Neuronal stem cell (in vitro differentiated cells): ENCODE measurements at regions not wholly inside any gene's neighbourhood (a gene's known extent, or its start where the extent isn't known, plus 50 kb on each side); places are given as distances from the start of the nearest gene placed in this dataset.
A peak's percentile ranks its signal among the peaks of the same experiment; 100 is the strongest.

ENCODE experiments used
- DNase-seq: peaks from one replicate; pipeline ENCODE4 v3.0.0-alpha.2; 2013; ENCODE audit warnings: low spot score
- H2AFZ ChIP-seq: one replicate; pipeline ENCODE4 v1.6.1; 2013; ENCODE audit warnings: mild to moderate bottlenecking, low read length, inconsistent platforms
- H2AK5ac ChIP-seq: 2 replicates; pipeline ENCODE4 v1.6.1; 2013; ENCODE audit warnings: low read depth, mild to moderate bottlenecking, inconsistent platforms, low read length, moderate library complexity, mixed read lengths
- H2BK120ac ChIP-seq: 2 replicates; pipeline ENCODE4 v1.6.1; 2013; ENCODE audit warnings: low read depth, mild to moderate bottlenecking, inconsistent platforms, low read length, moderate library complexity, mixed read lengths
- H2BK12ac ChIP-seq: one replicate; pipeline ENCODE4 v1.6.1; 2013; ENCODE audit warnings: low read length, inconsistent platforms
- H2BK15ac ChIP-seq: 2 replicates; pipeline ENCODE4 v1.6.1; 2013; ENCODE audit warnings: mild to moderate bottlenecking, low read length, inconsistent platforms, mixed read lengths
- H2BK5ac ChIP-seq: one replicate; pipeline ENCODE4 v1.6.1; 2013; ENCODE audit warnings: inconsistent platforms, mild to moderate bottlenecking, low read length, moderate library complexity
- H3K14ac ChIP-seq: one replicate; pipeline ENCODE4 v1.6.1; 2013; ENCODE audit warnings: low read length, inconsistent platforms
- H3K18ac ChIP-seq: 2 replicates; pipeline ENCODE4 v1.6.1; 2013; ENCODE audit warnings: low read length, inconsistent platforms
- H3K23ac ChIP-seq: 2 replicates; pipeline ENCODE4 v1.6.1; 2013; ENCODE audit warnings: low read depth, mild to moderate bottlenecking, mixed read lengths, low read length, inconsistent platforms; ENCODE audit not compliant: poor library complexity
- H3K27ac ChIP-seq: replicated peaks from 3 replicates; pipeline ENCODE4 v1.5.1; 2013; ENCODE audit warnings: low read length, inconsistent platforms
- H3K27me3 ChIP-seq, 3 experiments: 2 replicates each; pipeline ENCODE4 v1.6.1; 2013; ENCODE audit warnings: low read length in 3 of 3, mild to moderate bottlenecking in 2 of 3, inconsistent platforms in 1 of 3, low read depth in 1 of 3, mixed read lengths in 1 of 3, moderate library complexity in 1 of 3; ENCODE audit not compliant: control insufficient read depth in 3 of 3, insufficient read depth in 3 of 3
- H3K36me3 ChIP-seq, 2 donors: replicated peaks in 1 of 2; 2 replicates each; pipeline ENCODE4 v1.6.1; 2013; ENCODE audit warnings: low read length in 2 of 2; ENCODE audit not compliant: control insufficient read depth in 2 of 2, insufficient read depth in 2 of 2
- H3K4ac ChIP-seq: 2 replicates; pipeline ENCODE4 v1.6.1; 2013; ENCODE audit warnings: inconsistent platforms, mild to moderate bottlenecking, low read length, moderate library complexity
- H3K4me1 ChIP-seq, 2 donors: 1 replicate in 1 of 2; 2 replicates in 1 of 2; pipeline ENCODE4 v1.6.1; 2013; ENCODE audit warnings: low read length in 2 of 2, low read depth in 1 of 2; ENCODE audit not compliant: control insufficient read depth in 2 of 2, insufficient read depth in 1 of 2
- H3K4me2 ChIP-seq: one replicate; pipeline ENCODE4 v1.6.1; 2013; ENCODE audit warnings: mild to moderate bottlenecking, low read length, inconsistent platforms; ENCODE audit not compliant: insufficient read depth, poor library complexity, severe bottlenecking
- H3K4me3 ChIP-seq, 2 donors: 2 replicates each; pipeline ENCODE4 v1.5.1; 2013; ENCODE audit warnings: low read length in 2 of 2, mild to moderate bottlenecking in 2 of 2, inconsistent platforms in 1 of 2, moderate library complexity in 1 of 2
- H3K79me1 ChIP-seq: one replicate; pipeline ENCODE4 v1.6.1; 2013; ENCODE audit warnings: low read depth, mild to moderate bottlenecking, inconsistent platforms, low read length, moderate library complexity
- H3K9ac ChIP-seq: one replicate; pipeline ENCODE4 v1.6.1; 2013; ENCODE audit warnings: mild to moderate bottlenecking, low read depth, low read length, inconsistent platforms; ENCODE audit not compliant: poor library complexity
- H3K9me3 ChIP-seq, 2 donors: replicated peaks in 1 of 2; 2 replicates each; pipeline versions ENCODE3 to v1.6.1; 2013; ENCODE audit warnings: low read length in 2 of 2, mild to moderate bottlenecking in 2 of 2, inconsistent platforms in 1 of 2, low read depth in 1 of 2, mixed read lengths in 1 of 2, moderate library complexity in 1 of 2; ENCODE audit not compliant: control insufficient read depth in 2 of 2, insufficient read depth in 1 of 2
- H4K8ac ChIP-seq: one replicate; pipeline ENCODE4 v1.6.1; 2013; ENCODE audit warnings: low read depth, mild to moderate bottlenecking, inconsistent platforms, low read length, moderate library complexity
- H4K91ac ChIP-seq: one replicate; pipeline ENCODE4 v1.6.1; 2013; ENCODE audit warnings: low read length, low read depth, mild to moderate bottlenecking, inconsistent platforms; ENCODE audit not compliant: poor library complexity
- WGBS, 2 donors: extraction: QIAGEN DNeasy Blood & Tissue Kit; methylation state at CpG; one replicate each; pipeline ENCODE4 v1.1.7; 2013; ENCODE audit warnings: missing lambda C conversion rate in 2 of 2, mixed read lengths in 1 of 2; ENCODE audit not compliant: insufficient read length in 2 of 2, insufficient replicate concordance in 1 of 2; ENCODE audit errors: extremely low coverage in 2 of 2; 5-methylcytosine and 5-hydroxymethylcytosine counted together

- H3K79me1 ChIP-seq: no peaks in the 10 kb centered on the region
- H3K4me2 ChIP-seq: no peak overlapping the region
- no peak overlapping the region for H4K8ac ChIP-seq
- H4K91ac ChIP-seq: no peak overlapping the region
- no peak overlapping the region for H3K23ac ChIP-seq
- no peak overlapping the region for H2AK5ac ChIP-seq
- H3K14ac ChIP-seq: no peak overlapping the region
- no peak overlapping the region for H3K4ac ChIP-seq
- H3K18ac ChIP-seq: no peak overlapping the region
- H2BK120ac ChIP-seq: no peak overlapping the region
- no peaks in the 10 kb centered on the region for H3K9me3 ChIP-seq
- H2BK5ac ChIP-seq: no peak overlapping the region
- H2AFZ ChIP-seq: no peak overlapping the region
- H3K27me3 ChIP-seq: no peaks in the 10 kb centered on the region
- peaks cover 8 to 12% of the 10 kb centered on the region in 2 donors for H3K4me1 ChIP-seq
- H3K36me3 ChIP-seq: no peaks in the 10 kb centered on the region
- no peak overlapping the region for H3K4me3 ChIP-seq
- DNase-seq: no peak
- no peak overlapping the region for H2BK12ac ChIP-seq
- WGBS, 2 donors: no CpG with 5 or more reads among the region's 2 CpGs
- no peak overlapping the region for H3K9ac ChIP-seq
- no peak overlapping the region for H3K27ac ChIP-seq
- H2BK15ac ChIP-seq: no peak overlapping the region
These were observed 419.6 kb downstream of the SOX11 start for GRCh38 chr2:6111781-6112261.

- H4K8ac ChIP-seq: no peak overlapping the region
- no peak overlapping the region for H3K18ac ChIP-seq
- DNase-seq: peak; percentile 29
- H3K36me3 ChIP-seq: no peaks in the 10 kb centered on the region
- no peak overlapping the region for H4K91ac ChIP-seq
- H3K4ac ChIP-seq: no peak overlapping the region
- H3K14ac ChIP-seq: no peak overlapping the region
- H3K9ac ChIP-seq: no peak overlapping the region
- H3K79me1 ChIP-seq: no peaks in the 10 kb centered on the region
- no peak overlapping the region for H3K23ac ChIP-seq
- H2BK120ac ChIP-seq: no peak overlapping the region
- H3K4me3 ChIP-seq: no peak overlapping the region
- no peak overlapping the region for H2BK15ac ChIP-seq
- H3K4me2 ChIP-seq: no peak overlapping the region
- H3K9me3 ChIP-seq: no peaks in the 10 kb centered on the region
- H3K27ac ChIP-seq: peak overlapping the region; percentile 61
- WGBS, 2 donors: no CpG with 5 or more reads among the region's 4 CpGs
- no peaks in the 10 kb centered on the region for H3K27me3 ChIP-seq
- no peak overlapping the region for H2BK5ac ChIP-seq
- no peak overlapping the region for H2AK5ac ChIP-seq
- peak overlapping the region; percentile 41 for H2AFZ ChIP-seq
- H3K4me1 ChIP-seq: peaks cover 8 to 12% of the 10 kb centered on the region in 2 donors
- H2BK12ac ChIP-seq: no peak overlapping the region
These were observed 421.6 kb downstream of the SOX11 start for GRCh38 chr2:6113786-6114185.

GRCh38 chr2:6127718-6128117 lies 435.5 kb downstream of the SOX11 start:
- no peak overlapping the region for H3K9ac ChIP-seq
- no peak overlapping the region for H3K23ac ChIP-seq
- no peak overlapping the region for H2BK5ac ChIP-seq
- peaks cover 5 to 7% of the 10 kb centered on the region in 2 donors for H3K4me1 ChIP-seq
- no peak overlapping the region for H2AFZ ChIP-seq
- no peak overlapping the region for H2BK15ac ChIP-seq
- no peak overlapping the region for H2BK12ac ChIP-seq
- no CpG with 5 or more reads among the region's 5 CpGs for WGBS, 2 donors
- no peak overlapping the region for H3K18ac ChIP-seq
- H4K91ac ChIP-seq: no peak overlapping the region
- no peak overlapping the region for H3K4ac ChIP-seq
- no peak overlapping the region for H2BK120ac ChIP-seq
- H3K27ac ChIP-seq: no peak overlapping the region
- H3K27me3 ChIP-seq: no peaks in the 10 kb centered on the region
- H3K36me3 ChIP-seq: no peaks in the 10 kb centered on the region
- H3K9me3 ChIP-seq: peaks cover 0 to 2% of the 10 kb centered on the region in 2 donors
- no peak overlapping the region for H3K4me2 ChIP-seq
- H3K79me1 ChIP-seq: no peaks in the 10 kb centered on the region
- no peak overlapping the region for H2AK5ac ChIP-seq
- H3K4me3 ChIP-seq: no peak overlapping the region
- no peak for DNase-seq
- H3K14ac ChIP-seq: no peak overlapping the region
- no peak overlapping the region for H4K8ac ChIP-seq

- Histone ChIP-seq H3K36me3 (no peaks in the 10 kb centered on the region), H4K8ac (no peak overlapping the region), H2BK5ac (no peak overlapping the region), H3K9ac (no peak overlapping the region), H3K18ac (no peak overlapping the region), H3K4me3 (no peak overlapping the region), H2BK120ac (no peak overlapping the region), H3K4me1 (no peaks in the 10 kb centered on the region), H3K4me2 (no peak overlapping the region), H2AK5ac (no peak overlapping the region), H2AFZ (no peak overlapping the region), H3K23ac (no peak overlapping the region), H2BK12ac (no peak overlapping the region), H3K4ac (no peak overlapping the region), H3K27me3 (no peaks in the 10 kb centered on the region), H4K91ac (no peak overlapping the region), H3K9me3 (peaks cover 4 to 13% of the 10 kb centered on the region in 2 donors), H3K27ac (no peak overlapping the region), H3K14ac (no peak overlapping the region), H2BK15ac (no peak overlapping the region), H3K79me1 (no peaks in the 10 kb centered on the region)
- no CpG with 5 or more reads among the region's 3 CpGs for WGBS, 2 donors
- DNase-seq: no peak
These were observed 447.0 kb downstream of the SOX11 start for GRCh38 chr2:6139142-6139541.
